ENCODE measurements at regions not wholly inside any gene's neighbourhood (a gene's known extent, or its start where the extent isn't known, plus 50 kb on each side); places are given as distances from the start of the nearest gene placed in this dataset.
"Not testable (repeated sequence)": the region's sequence is repeated elsewhere in the genome, so short reads cannot be mapped to it uniquely, and the experiment has no call there.

GRCh38 chr5:96173366-96173765 is 211.7 kb upstream of the ELL2 start:
- DNase-seq (ENCODE audit: low read depth) = no peak
- TF ChIP-seq CTCF (conservative IDR thresholded peaks at IDR 0.05; ENCODE audit: low read length) = no peak
- H3K4me3 ChIP-seq (ENCODE audit: low read length) = no peak overlapping the region

- no peak overlapping the region for H3K4me3 ChIP-seq (ENCODE audit: low read length)
- TF ChIP-seq CTCF (conservative IDR thresholded peaks at IDR 0.05; ENCODE audit: low read length) = no peak
- peak; percentile 91 for DNase-seq (ENCODE audit: low read depth)
Measured at GRCh38 chr5:96172436-96172835, 210.8 kb upstream of the ELL2 start.

- H3K4me3 ChIP-seq (ENCODE audit: low read length); DNase-seq (ENCODE audit: low read depth): not testable (repeated sequence)
Measured at GRCh38 chr5:96171973-96172372, 210.3 kb upstream of the ELL2 start.

- H3K4me3 ChIP-seq (ENCODE audit: low read length); DNase-seq (ENCODE audit: low read depth): not testable (repeated sequence)
Measured at GRCh38 chr5:96170481-96171125, 209.0 kb upstream of the ELL2 start.

GRCh38 chr5:96168833-96169232 is 207.2 kb upstream of the ELL2 start:
- H3K4me3 ChIP-seq (ENCODE audit: low read length); DNase-seq (ENCODE audit: low read depth): not testable (repeated sequence)

- TF ChIP-seq CTCF (conservative IDR thresholded peaks at IDR 0.05; ENCODE audit: low read length) = no peak
- no peak overlapping the region for H3K4me3 ChIP-seq (ENCODE audit: low read length)
- DNase-seq (ENCODE audit: low read depth) = no peak
Measured at GRCh38 chr5:96159043-96159442, 197.4 kb upstream of the ELL2 start.

- TF ChIP-seq CTCF (conservative IDR thresholded peaks at IDR 0.05; ENCODE audit: low read length) = no peak
- DNase-seq (ENCODE audit: low read depth) = no peak
- no peak overlapping the region for H3K4me3 ChIP-seq (ENCODE audit: low read length)
Measured at GRCh38 chr5:96157841-96158291, 196.2 kb upstream of the ELL2 start.

GRCh38 chr5:96157077-96157780 is 195.6 kb upstream of the ELL2 start:
- no peak overlapping the region for H3K4me3 ChIP-seq (ENCODE audit: low read length)
- DNase-seq (ENCODE audit: low read depth) = no peak
- no peak for TF ChIP-seq CTCF (conservative IDR thresholded peaks at IDR 0.05; ENCODE audit: low read length)

Data from AG10803 (cell line).